Cerebellar nuclear complex (tissue), 1 donor: ENCODE measurements at regions not wholly inside any gene's neighbourhood (a gene's known extent, or its start where the extent isn't known, plus 50 kb on each side); places are given as distances from the start of the nearest gene placed in this dataset.
"Not testable (repeated sequence)": the region's sequence is repeated elsewhere in the genome, so short reads cannot be mapped to it uniquely, and the experiment has no call there.

Experiments
- DNase-seq, 2 experiments: peaks; one replicate each; lab custom pipeline; 2025; lab: John Stamatoyannopoulos, UW

DNA sequence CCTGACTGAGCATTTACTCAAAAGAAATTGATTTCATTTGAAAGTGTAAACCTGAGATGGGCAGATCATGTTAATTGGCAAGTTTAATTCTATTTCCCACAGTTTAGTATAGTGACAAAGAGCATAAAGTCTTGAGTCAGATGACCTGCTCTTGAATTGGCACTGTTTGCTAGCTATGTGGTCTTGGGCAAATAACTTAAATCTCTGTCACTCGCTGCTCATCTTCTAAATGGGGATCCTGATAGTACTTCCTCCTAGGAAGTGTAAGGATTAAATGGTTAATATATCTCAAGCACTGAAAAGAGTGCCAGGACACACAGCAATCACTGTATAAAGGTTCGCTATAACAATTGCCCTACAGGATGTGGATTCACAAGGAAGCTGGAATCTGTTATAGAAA, 242.8 kb upstream of the JADE1 start:
- DNase-seq = no peak

- DNase-seq = no peak
Observed at GRCh38 chr4:128565565-128566186, 243.8 kb upstream of the JADE1 start.

- DNase-seq = no peak
Observed at GRCh38 chr4:128565054-128565453, 244.4 kb upstream of the JADE1 start.

DNA sequence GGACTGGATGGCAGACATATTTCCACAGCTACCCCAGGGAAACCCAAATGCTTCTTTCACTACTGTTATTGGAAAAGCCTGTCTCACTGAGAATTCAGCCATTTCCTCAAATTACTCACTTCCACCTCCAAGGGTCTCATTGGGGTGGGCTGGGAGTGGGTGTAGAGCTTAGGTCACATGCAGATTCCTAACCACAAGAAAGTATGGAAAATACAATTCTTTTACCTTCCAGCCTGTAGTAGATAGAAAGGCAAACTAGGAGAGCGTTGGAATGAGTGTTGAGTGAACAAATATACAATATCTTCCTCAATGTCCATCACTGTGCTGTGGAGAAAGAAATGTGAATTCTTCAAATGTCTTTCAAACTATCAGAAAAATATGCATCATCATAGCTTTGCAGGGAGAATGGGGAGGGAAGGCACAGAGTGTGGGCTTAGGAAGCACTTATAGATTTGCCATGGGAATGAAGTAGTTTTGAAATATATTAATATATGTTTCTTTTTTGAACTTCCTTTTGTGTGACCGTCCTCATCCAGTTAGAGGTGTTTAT, 245.3 kb upstream of the JADE1 start:
- DNase-seq = no peak

- no peak for DNase-seq
Observed at GRCh38 chr4:128560754-128561495, 248.6 kb upstream of the JADE1 start.

GRCh38 chr4:128558896-128559679, 250.4 kb upstream of the JADE1 start:
- no peak for DNase-seq

DNA sequence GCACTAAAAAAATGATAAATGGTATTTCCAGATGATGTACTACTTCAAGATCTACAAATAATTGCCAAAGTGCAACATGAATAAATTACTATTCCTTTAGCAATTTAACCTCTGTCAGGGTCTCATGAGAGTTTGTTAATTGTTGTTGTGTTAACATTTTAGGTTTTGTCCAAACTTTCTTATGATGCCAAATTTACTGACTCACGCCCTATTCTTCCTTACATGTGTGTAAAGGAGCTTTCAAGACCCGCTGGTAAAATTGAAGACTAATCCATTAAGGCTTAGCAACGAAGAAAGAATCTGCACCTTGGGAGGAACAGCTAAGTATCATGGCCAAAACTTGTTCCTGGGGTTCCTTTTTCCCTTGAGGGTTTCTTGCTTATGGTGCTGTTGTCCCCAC, 252.7 kb upstream of the JADE1 start:
- DNase-seq = no peak

- no peak for DNase-seq
Observed at GRCh38 chr4:128553686-128554515, 255.6 kb upstream of the JADE1 start.

DNA sequence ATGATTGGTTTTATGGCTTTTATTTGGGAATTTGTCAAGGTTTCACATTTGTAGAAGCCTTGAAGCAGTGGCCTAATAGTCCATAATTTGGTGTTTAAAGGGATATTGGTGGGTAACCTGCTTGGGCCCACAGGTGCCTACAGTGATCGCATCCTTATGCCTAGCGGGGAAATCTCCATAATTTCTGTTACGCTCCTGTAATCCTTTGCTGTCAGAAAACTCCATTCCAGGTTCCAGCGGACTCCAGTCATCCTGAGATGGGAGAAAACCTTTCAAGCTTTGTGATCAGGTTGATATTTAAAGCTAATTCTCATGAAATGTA, 257.0 kb upstream of the JADE1 start:
- no peak for DNase-seq

GRCh38 chr4:128551280-128551679, 258.2 kb upstream of the JADE1 start:
- no peak for DNase-seq

DNA sequence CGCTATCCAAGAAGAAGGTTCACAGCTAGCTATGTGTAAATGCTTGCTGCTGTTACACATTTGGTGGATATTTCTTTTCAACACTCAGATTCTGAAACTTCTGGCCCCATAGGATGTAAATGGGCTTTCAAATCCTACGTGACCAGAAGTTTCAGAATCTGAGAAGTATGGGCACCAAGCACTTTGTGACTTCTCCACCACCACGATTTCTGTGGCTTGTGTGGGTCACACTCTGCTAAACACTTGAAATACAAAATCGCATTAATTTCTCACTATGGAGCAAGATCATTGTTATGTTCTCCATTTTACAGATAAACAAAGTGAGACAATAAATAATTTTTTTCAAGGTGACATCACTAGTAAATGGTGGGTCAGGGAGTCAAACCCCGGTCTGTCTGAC, 259.4 kb upstream of the JADE1 start:
- DNase-seq = no peak

- DNase-seq = no peak
Observed at GRCh38 chr4:128549636-128550035, 259.9 kb upstream of the JADE1 start.

DNA sequence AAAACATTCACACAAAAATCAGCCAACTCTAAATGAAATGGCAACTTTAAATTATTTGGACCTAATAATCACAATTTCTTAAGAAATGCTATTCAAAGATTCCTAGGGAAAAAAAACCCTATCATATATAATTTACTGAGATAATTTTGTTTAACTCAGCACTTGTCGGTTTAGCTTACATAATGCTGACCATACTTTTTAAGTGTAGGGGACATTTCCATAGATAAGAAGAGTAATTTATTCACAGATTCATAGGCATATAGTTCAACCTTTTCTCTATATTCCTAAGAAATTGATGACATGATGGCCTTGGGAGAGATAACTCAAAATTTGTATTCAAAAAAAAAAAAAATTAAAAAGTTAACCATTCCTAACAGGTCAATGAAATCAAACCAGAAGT, 260.8 kb upstream of the PGRMC2 start:
- DNase-seq = no peak

GRCh38 chr4:128544272-128544671, 256.7 kb upstream of the PGRMC2 start:
- DNase-seq = no peak

DNA sequence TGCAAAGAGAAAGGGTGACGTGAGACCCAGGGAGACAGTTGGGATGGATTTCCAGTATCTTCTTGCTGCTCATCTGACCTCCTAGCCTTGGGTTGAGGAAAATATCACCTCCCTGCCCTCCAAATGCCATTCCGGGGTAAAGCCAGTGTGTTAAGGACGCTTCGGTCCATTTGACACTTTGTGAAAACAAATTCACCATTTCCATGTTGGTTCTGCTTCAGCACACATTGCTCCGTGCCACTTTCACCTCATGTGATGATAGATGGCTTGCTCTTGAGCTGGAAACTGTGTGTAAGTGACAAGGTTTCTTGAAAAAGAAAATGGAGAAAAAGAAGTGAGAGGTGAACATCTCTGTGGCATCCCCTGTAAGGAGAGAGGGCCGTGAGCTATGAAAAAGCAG, 256.1 kb upstream of the PGRMC2 start:
- no peak for DNase-seq

- DNase-seq = no peak
Observed at GRCh38 chr4:128542047-128542446, 254.4 kb upstream of the PGRMC2 start.

- DNase-seq = no peak
Observed at GRCh38 chr4:128540122-128540521, 252.5 kb upstream of the PGRMC2 start.

GRCh38 chr4:128538111-128538882, 250.7 kb upstream of the PGRMC2 start:
- no peak for DNase-seq

DNA sequence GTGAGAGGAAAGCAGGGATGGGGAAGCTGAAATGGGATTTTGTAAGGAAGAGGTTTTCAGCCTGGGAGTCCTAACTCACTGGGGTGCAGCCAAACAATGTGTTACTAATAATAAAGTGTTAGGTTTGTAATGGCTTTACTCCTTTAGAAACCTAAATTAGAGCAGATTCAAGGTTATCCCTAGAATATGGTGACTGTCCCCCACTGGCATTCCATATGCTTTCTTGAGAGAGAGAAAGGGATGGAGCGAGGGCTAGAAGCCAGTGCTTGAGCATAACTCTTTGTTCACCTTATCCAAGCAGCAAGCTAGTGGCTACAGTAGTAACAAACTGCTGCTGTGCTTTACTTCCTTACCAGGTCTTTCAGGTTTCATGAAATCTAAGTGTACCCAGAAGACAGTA, 249.1 kb upstream of the PGRMC2 start:
- DNase-seq = no peak

DNA sequence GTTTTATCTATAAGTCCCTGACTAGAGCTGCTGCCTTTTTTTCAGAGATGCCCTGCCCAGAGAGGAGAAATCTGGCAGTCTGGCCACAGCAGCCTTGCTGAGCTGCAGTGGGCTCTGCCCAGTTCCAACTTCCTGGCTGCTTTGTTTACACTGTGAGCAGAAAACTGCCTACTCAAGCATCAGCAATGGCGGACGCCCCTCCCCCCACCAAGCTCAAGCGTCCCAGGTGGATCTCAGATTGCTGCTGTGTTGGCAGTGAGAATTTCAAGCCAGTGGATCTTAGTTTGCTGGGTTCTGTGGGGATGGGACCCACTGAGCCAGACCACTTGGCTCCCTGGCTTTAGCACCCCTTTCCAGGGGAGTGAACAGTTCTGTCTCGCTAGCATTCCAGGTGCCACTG, 247.9 kb upstream of the PGRMC2 start:
- DNase-seq = not testable (repeated sequence)
